Ovary (tissue), 3 donors: ENCODE measurements at regions not wholly inside any gene's neighbourhood (a gene's known extent, or its start where the extent isn't known, plus 50 kb on each side); places are given as distances from the start of the nearest gene placed in this dataset.

ENCODE experiments used
- EP300 ChIP-seq: sonication (generic); formaldehyde crosslinking; IDR thresholded peaks from one replicate; pipeline ENCODE4 v1.6.1; 2017; ENCODE audit warnings: antibody characterized with exemption
- TF ChIP-seq, protein P1 (sequence below), 3 donors: fragments of 450-650 bp in 2 of 3; fragments of 200-600 bp in 1 of 3; IDR thresholded peaks; one replicate each; pipeline versions ENCODE4 v1.5.1 to v1.8.0; 2016 to 2022; ENCODE audit warnings: antibody characterized with exemption in 3 of 3, mild to moderate bottlenecking in 1 of 3
- donor health status: DM: no; HTN: no; CAD: no.

GRCh38 chr18:47397671-47398319, 146.3 kb upstream of the SKOR2 start:
- TF ChIP-seq, protein P1, sequence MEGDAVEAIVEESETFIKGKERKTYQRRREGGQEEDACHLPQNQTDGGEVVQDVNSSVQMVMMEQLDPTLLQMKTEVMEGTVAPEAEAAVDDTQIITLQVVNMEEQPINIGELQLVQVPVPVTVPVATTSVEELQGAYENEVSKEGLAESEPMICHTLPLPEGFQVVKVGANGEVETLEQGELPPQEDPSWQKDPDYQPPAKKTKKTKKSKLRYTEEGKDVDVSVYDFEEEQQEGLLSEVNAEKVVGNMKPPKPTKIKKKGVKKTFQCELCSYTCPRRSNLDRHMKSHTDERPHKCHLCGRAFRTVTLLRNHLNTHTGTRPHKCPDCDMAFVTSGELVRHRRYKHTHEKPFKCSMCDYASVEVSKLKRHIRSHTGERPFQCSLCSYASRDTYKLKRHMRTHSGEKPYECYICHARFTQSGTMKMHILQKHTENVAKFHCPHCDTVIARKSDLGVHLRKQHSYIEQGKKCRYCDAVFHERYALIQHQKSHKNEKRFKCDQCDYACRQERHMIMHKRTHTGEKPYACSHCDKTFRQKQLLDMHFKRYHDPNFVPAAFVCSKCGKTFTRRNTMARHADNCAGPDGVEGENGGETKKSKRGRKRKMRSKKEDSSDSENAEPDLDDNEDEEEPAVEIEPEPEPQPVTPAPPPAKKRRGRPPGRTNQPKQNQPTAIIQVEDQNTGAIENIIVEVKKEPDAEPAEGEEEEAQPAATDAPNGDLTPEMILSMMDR (IDR thresholded peaks at IDR 0.05), result no peak
- no peak for TF ChIP-seq EP300
